ENCODE measurements at regions not wholly inside any gene's neighbourhood (a gene's known extent, or its start where the extent isn't known, plus 50 kb on each side); places are given as distances from the start of the nearest gene placed in this dataset.

DNA sequence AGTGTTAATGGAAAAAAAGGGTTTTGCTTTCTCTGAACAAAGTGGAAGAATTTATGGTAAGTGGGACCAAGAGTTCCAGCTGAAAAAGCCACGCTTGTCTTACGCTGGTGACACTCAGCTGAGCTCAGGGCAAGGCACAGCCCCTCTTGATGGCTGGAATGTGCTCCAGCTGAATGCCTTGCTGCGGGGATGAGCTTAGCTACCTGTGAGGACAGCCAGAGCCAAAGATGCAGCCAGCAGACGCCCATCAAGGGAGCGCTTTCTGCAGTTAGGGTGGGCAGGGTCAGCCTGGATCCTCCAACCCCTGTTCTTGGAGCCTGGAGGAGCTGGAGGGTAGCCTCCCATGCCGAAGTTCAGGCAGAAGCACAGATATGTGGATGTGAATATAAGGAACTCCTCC is 191.4 kb downstream of the SCP2D1 start:
- H3K4me1 Mint-ChIP-seq, result no peaks in the 10 kb centered on the region
- no peak for TF ChIP-seq CTCF (IDR thresholded peaks at IDR 0.05; ENCODE audit: unreplicated experiment)

GRCh38 chr20:19008497-19008896 is 194.9 kb downstream of the SCP2D1 start:
- DNase-seq (ENCODE audit: low spot score in 2 of 2, unreplicated experiment in 2 of 2), result no peak
- H3K9me3 Mint-ChIP-seq, result no peaks in the 10 kb centered on the region
- H3K27ac Mint-ChIP-seq, result no peak overlapping the region

More for the DNA sequence above, 191.4 kb downstream of the SCP2D1 start:
- Mint-ChIP-seq H3K36me3 (no peaks in the 10 kb centered on the region), H3K27me3 (ENCODE audit: low read depth) (peaks cover 15% of the 10 kb centered on the region), H3K9me3 (no peaks in the 10 kb centered on the region), H3K4me3 (no peak overlapping the region), H3K27ac (no peak overlapping the region)
- no peak for DNase-seq (ENCODE audit: low spot score in 2 of 2, unreplicated experiment in 2 of 2)

DNA sequence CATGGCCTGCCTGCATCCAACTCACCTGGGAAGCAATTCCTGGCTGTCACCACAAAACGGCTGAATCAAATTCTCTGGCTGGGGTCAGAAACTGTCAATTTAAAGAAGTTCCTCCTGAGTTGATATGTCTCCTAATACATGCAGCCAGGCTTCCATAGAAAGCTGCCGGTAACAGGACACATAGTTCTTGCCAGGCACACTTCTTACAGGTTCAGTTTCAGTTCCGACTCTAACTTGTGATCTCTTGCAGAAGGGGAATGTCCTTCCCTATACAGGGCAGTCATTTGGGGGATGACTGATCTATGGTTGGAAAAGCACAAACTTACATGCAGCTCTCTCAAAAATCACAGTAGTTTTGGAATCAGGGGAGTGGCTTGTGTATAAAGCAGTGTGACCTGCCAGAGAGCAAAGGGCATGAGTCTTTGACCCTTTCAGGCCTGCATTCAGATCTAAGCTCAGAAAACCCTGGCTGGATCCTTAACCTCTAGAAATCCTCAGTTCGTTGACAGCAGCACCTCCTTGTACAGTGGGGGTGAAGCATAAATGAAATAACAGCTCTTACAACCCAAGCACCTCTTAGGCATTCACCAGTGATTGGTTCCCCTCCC is 195.6 kb downstream of the SCP2D1 start:
- no peak overlapping the region for H3K27ac Mint-ChIP-seq
- H3K9me3 Mint-ChIP-seq, result no peaks in the 10 kb centered on the region
- H3K27me3 Mint-ChIP-seq (ENCODE audit: low read depth), result peaks cover 15% of the 10 kb centered on the region
- no peaks in the 10 kb centered on the region for H3K4me1 Mint-ChIP-seq
- no peak for DNase-seq (ENCODE audit: low spot score in 2 of 2, unreplicated experiment in 2 of 2)
- no peak overlapping the region for H3K4me3 Mint-ChIP-seq
- no peaks in the 10 kb centered on the region for H3K36me3 Mint-ChIP-seq
- TF ChIP-seq CTCF (IDR thresholded peaks at IDR 0.05; ENCODE audit: unreplicated experiment), result no peak

More at GRCh38 chr20:19008497-19008896, 194.9 kb downstream of the SCP2D1 start:
- H3K4me3 Mint-ChIP-seq, result no peak overlapping the region
- H3K4me1 Mint-ChIP-seq, result no peaks in the 10 kb centered on the region
- TF ChIP-seq CTCF (IDR thresholded peaks at IDR 0.05; ENCODE audit: unreplicated experiment), result no peak
- no peaks in the 10 kb centered on the region for H3K36me3 Mint-ChIP-seq
- H3K27me3 Mint-ChIP-seq (ENCODE audit: low read depth), result peaks cover 17% of the 10 kb centered on the region

DNA sequence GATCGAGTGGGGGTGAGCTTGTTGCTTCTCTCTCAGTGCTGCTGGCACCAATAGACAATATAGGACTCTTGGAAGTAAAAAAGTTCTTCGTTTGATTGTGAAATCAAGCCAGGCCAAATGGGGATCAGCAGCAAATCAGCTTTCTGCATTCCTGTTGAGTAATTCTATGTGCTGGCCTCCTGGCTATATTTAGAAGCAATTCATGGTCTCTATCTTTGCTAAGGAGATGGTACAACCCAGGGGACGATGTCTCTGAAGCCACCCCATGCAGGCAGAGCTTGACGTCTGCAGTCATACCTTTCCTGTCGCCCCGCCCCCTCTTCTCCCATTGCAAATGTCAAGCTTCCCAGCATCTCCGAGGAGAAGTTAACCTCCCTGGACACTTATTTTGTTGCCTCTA is 199.1 kb downstream of the SCP2D1 start:
- no peak for DNase-seq (ENCODE audit: low spot score in 2 of 2, unreplicated experiment in 2 of 2)
- no peaks in the 10 kb centered on the region for H3K4me1 Mint-ChIP-seq

GRCh38 chr20:19013907-19014306 is 198.5 kb upstream of the SLC24A3 start:
- H3K9me3 Mint-ChIP-seq, result no peaks in the 10 kb centered on the region
- no peaks in the 10 kb centered on the region for H3K36me3 Mint-ChIP-seq
- TF ChIP-seq CTCF (IDR thresholded peaks at IDR 0.05; ENCODE audit: unreplicated experiment), result no peak
- H3K4me1 Mint-ChIP-seq, result peaks cover 4% of the 10 kb centered on the region
- H3K27ac Mint-ChIP-seq, result no peak overlapping the region
- DNase-seq (ENCODE audit: low spot score in 2 of 2, unreplicated experiment in 2 of 2), result no peak
- no peak overlapping the region for H3K4me3 Mint-ChIP-seq
- H3K27me3 Mint-ChIP-seq (ENCODE audit: low read depth), result peaks cover 3% of the 10 kb centered on the region

More for the DNA sequence above, 199.1 kb downstream of the SCP2D1 start:
- Mint-ChIP-seq H3K36me3 (no peaks in the 10 kb centered on the region), H3K9me3 (no peaks in the 10 kb centered on the region), H3K27me3 (ENCODE audit: low read depth) (peaks cover 3% of the 10 kb centered on the region), H3K4me3 (no peak overlapping the region), H3K27ac (no peak overlapping the region)
- no peak for TF ChIP-seq CTCF (IDR thresholded peaks at IDR 0.05; ENCODE audit: unreplicated experiment)

All from mesothelial cell of epicardium (in vitro differentiated cells).